HCT116 (cell line): ENCODE measurements at regions not wholly inside any gene's neighbourhood (a gene's known extent, or its start where the extent isn't known, plus 50 kb on each side); places are given as distances from the start of the nearest gene placed in this dataset.

ENCODE experiments used
- ATAC-seq: fragments of 200-7000 bp; cut with Tn5 transposase; 2 replicates; pipeline ENCODE4 v1.9.1; 2020; ENCODE audit warnings: mild to moderate bottlenecking, moderate library complexity
- BruUV-seq: library from RNA; stranded (reverse); fragments of 400-500 nt; replicated peaks from 2 replicates; lab custom pipeline; 2021; lab: Mats Ljungman, UMichigan
- CTCF ChIA-PET: fragments of 300-600 bp; sonication (Branson Sonifier 250); formaldehyde crosslinking; loops from one replicate; lab custom pipeline; 2021; ENCODE audit warnings: antibody characterized with exemption; lab: Charles Lee
- POLR2A ChIA-PET: fragments of 300-600, 350-600 bp; sonication (Branson Sonifier 250); formaldehyde crosslinking; loops from one replicate; lab custom pipeline; 2021; ENCODE audit warnings: antibody characterized with exemption; lab: Charles Lee
- RAD21 ChIA-PET, 2 experiments: fragments of 300-600 bp; sonication (Branson Sonifier 250); formaldehyde crosslinking; loops; one replicate each; lab custom pipeline; 2023; ENCODE audit warnings: low total read pairs in 2 of 2; ENCODE audit not compliant: uncharacterized antibody in 2 of 2, unreplicated experiment in 2 of 2, low non-redundant PET in 1 of 2; lab: Charles Lee
- DNase-seq: peaks from one replicate; pipeline ENCODE4 v3.0.0-alpha.2; 2010; ENCODE audit warnings: low read depth, low spot score
- H2AFZ ChIP-seq: fragments of 200-600 bp; shearing (Covaris generic), sonication (generic); 2 replicates; pipeline ENCODE4 v1.6.1; 2017; ENCODE audit warnings: low read depth, mixed run types, mixed read lengths, antibody characterized with exemption, low read length; ENCODE audit not compliant: poor library complexity, severe bottlenecking
- H3K27ac ChIP-seq: 2 replicates; pipeline ENCODE4 v1.5.1; 2012; ENCODE audit warnings: low read depth, low read length
- H3K27me3 ChIP-seq: fragments of 200-600 bp; sonication (generic); 2 replicates; pipeline ENCODE4 v1.6.1; 2016; ENCODE audit warnings: mixed run types, low read length, mixed read lengths; ENCODE audit not compliant: insufficient read depth
- H3K36me3 ChIP-seq, 2 experiments: fragments of 200-500 bp in 1 of 2; fragments of 200-600 bp in 1 of 2; sonication (Bioruptor generic) in 1 of 2; sonication (generic) in 1 of 2; 2 replicates each; pipeline versions ENCODE4 v1.5.1 to v1.6.1; 2014 to 2016; ENCODE audit warnings: low read length in 2 of 2, inconsistent platforms in 1 of 2, mixed read lengths in 1 of 2, mixed run types in 1 of 2; ENCODE audit not compliant: insufficient read depth in 2 of 2, control insufficient read depth in 1 of 2
- H3K4me1 ChIP-seq, 2 experiments: fragments of 200-600 bp in 1 of 2; sonication (generic) in 1 of 2; 2 replicates each; pipeline versions ENCODE4 v1.5.1 to v1.6.1; 2012 to 2017; ENCODE audit warnings: low read length in 2 of 2, inconsistent platforms in 1 of 2, mild to moderate bottlenecking in 1 of 2, mixed read lengths in 1 of 2, mixed run types in 1 of 2, moderate library complexity in 1 of 2; ENCODE audit not compliant: insufficient read depth in 2 of 2, control insufficient read depth in 1 of 2
- H3K4me2 ChIP-seq: fragments of 200-600 bp; sonication (generic); 2 replicates; pipeline ENCODE4 v1.6.1; 2017; ENCODE audit warnings: mixed run types, low read length, mixed read lengths
- H3K4me3 ChIP-seq, 2 experiments: fragments of 200-600 bp in 1 of 2; sonication (generic) in 1 of 2; replicated peaks in 1 of 2; 2 replicates each; pipeline ENCODE4 v1.5.1; 2011 to 2016; ENCODE audit warnings: low read length in 2 of 2, control low read depth in 1 of 2, low read depth in 1 of 2, mild to moderate bottlenecking in 1 of 2, mixed read lengths in 1 of 2, mixed run types in 1 of 2
- H3K79me2 ChIP-seq: fragments of 200-600 bp; sonication (generic); 2 replicates; pipeline ENCODE4 v1.6.1; 2017; ENCODE audit warnings: mild to moderate bottlenecking, mixed run types, low read length, moderate library complexity, mixed read lengths; ENCODE audit not compliant: insufficient read depth
- H3K9ac ChIP-seq: fragments of 200-600 bp; sonication (generic); 2 replicates; pipeline ENCODE4 v1.6.1; 2016; ENCODE audit warnings: low read length, mixed read lengths
- H3K9me2 ChIP-seq: fragments of 200-600 bp; sonication (generic), shearing (Covaris generic); 2 replicates; pipeline ENCODE4 v1.6.1; 2017; ENCODE audit warnings: mixed run types, mild to moderate bottlenecking, moderate library complexity; ENCODE audit not compliant: insufficient read depth
- H3K9me3 ChIP-seq, 2 experiments: fragments of 200-500 bp in 1 of 2; fragments of 200-600 bp in 1 of 2; sonication (Bioruptor generic) in 1 of 2; sonication (generic) in 1 of 2; 2 replicates each; pipeline ENCODE4 v1.6.1; 2014 to 2017; ENCODE audit warnings: low read length in 2 of 2, mixed read lengths in 2 of 2, inconsistent platforms in 1 of 2, low read depth in 1 of 2, mild to moderate bottlenecking in 1 of 2, mixed run types in 1 of 2, moderate library complexity in 1 of 2; ENCODE audit not compliant: control insufficient read depth in 1 of 2, insufficient read depth in 1 of 2
- H4K20me1 ChIP-seq: fragments of 200-600 bp; sonication (generic), shearing (Covaris generic); 2 replicates; pipeline ENCODE4 v1.6.1; 2017; ENCODE audit warnings: mixed run types, mild to moderate bottlenecking, moderate library complexity; ENCODE audit not compliant: insufficient read depth
- ATF3 ChIP-seq: IDR thresholded peaks from 2 replicates; pipeline ENCODE4 v1.6.1; 2012
- CBX3 ChIP-seq: IDR thresholded peaks from 2 replicates; pipeline ENCODE4 v1.6.1; 2012; ENCODE audit warnings: low read depth
- EGR1 ChIP-seq: IDR thresholded peaks from 2 replicates; pipeline ENCODE4 v1.6.1; 2012; ENCODE audit warnings: low read depth
- EZH2 ChIP-seq: fragments of 200-600 bp; sonication (generic); IDR thresholded peaks from 2 replicates; pipeline ENCODE4 v1.6.1; 2017; ENCODE audit warnings: antibody characterized with exemption, mixed run types
- EZH2phosphoT487 ChIP-seq: fragments of 200-600 bp; IDR thresholded peaks from 2 replicates; pipeline ENCODE4 v1.6.1; 2018; ENCODE audit warnings: antibody characterized with exemption, borderline replicate concordance
- JUND ChIP-seq: IDR thresholded peaks from 2 replicates; pipeline ENCODE4 v1.6.1; 2012
- POLR2A ChIP-seq: IDR thresholded peaks from 2 replicates; pipeline ENCODE4 v1.7.0; 2011; ENCODE audit warnings: borderline replicate concordance; ENCODE audit not compliant: insufficient read depth, insufficient read length; ENCODE audit errors: extremely low read depth
- REST ChIP-seq: IDR thresholded peaks from 2 replicates; pipeline ENCODE4 v1.6.1; 2012; ENCODE audit warnings: low read depth
- SP1 ChIP-seq: IDR thresholded peaks from 2 replicates; pipeline ENCODE4 v1.6.1; 2012; ENCODE audit warnings: low read depth
- YY1 ChIP-seq: IDR thresholded peaks from 2 replicates; pipeline ENCODE4 v1.6.1; 2011; ENCODE audit warnings: low read length, low read depth, moderate library complexity, mild to moderate bottlenecking; ENCODE audit not compliant: insufficient replicate concordance; ENCODE audit errors: extremely low read depth
- ZFX ChIP-seq: fragments of 450-650 bp; IDR thresholded peaks from 2 replicates; pipeline ENCODE4 v1.6.1; 2017
- intact Hi-C: fragments of 100-400 bp; cut with micrococcal nuclease; formaldehyde crosslinking; loops from 2 replicates; pipeline ENCODE4 v1.10.0; 2022

GRCh38 chr9:81083067-81083466 is 606.3 kb downstream of the TLE1 start:
- Histone ChIP-seq H3K27me3 (no peaks in the 10 kb centered on the region), H2AFZ (no peak overlapping the region), H3K4me2 (no peak overlapping the region), H3K27ac (no peak overlapping the region), H3K4me1 (no peaks in the 10 kb centered on the region)
- intact Hi-C loops = no loop called here
- DNase-seq = no peak
- no peak for TF ChIP-seq REST
- TF ChIP-seq JUND = no peak
- TF ChIP-seq POLR2A = no peak
- TF ChIP-seq SP1 = no peak
- TF ChIP-seq EZH2phosphoT487 = no peak
- no peak for TF ChIP-seq YY1
- no peak for TF ChIP-seq EZH2
- no peak for TF ChIP-seq ATF3
- no peak for TF ChIP-seq EGR1
- TF ChIP-seq ZFX = no peak
- no peak for TF ChIP-seq CBX3
- TF ChIP-seq, all 23 proteins: peak for 0
- Histone ChIP-seq H4K20me1 (no peaks in the 10 kb centered on the region), H3K9me2 (no peaks in the 10 kb centered on the region), H3K9ac (no peak overlapping the region), H3K4me3 (no peak overlapping the region), H3K36me3 (no peaks in the 10 kb centered on the region), H3K79me2 (no peaks in the 10 kb centered on the region), H3K9me3 (no peaks in the 10 kb centered on the region)
- no TSS peak for BruUV-seq
- ChIA-PET RAD21 (no interaction called here), CTCF (no interaction called here), POLR2A (no interaction called here)
- no peak for ATAC-seq
